ENCODE measurements at regions not wholly inside any gene's neighbourhood (a gene's known extent, or its start where the extent isn't known, plus 50 kb on each side); places are given as distances from the start of the nearest gene placed in this dataset.

GRCh38 chr5:174354571-174354970 lies 309.1 kb downstream of the NSG2 start:
- H3K27ac ChIP-seq: no peak overlapping the region
- H3K36me3 ChIP-seq: no peaks in the 10 kb centered on the region
- TF ChIP-seq POLR2AphosphoS5 (IDR thresholded peaks at IDR 0.05; ENCODE audit: insufficient read depth in 1 of 2, low read depth in 1 of 2) (no peak), CTCF (IDR thresholded peaks at IDR 0.05) (no peak), POLR2A (IDR thresholded peaks at IDR 0.05) (no peak)
- no peaks in the 10 kb centered on the region for H3K4me1 ChIP-seq
- no peaks in the 10 kb centered on the region for H3K9me3 ChIP-seq
- no peak for DNase-seq (ENCODE audit: extremely low spot score in 2 of 2)
- H3K4me3 ChIP-seq: no peak overlapping the region
- no peaks in the 10 kb centered on the region for H3K27me3 ChIP-seq
- intact Hi-C loops (cut with DNase I): no loop called here

- intact Hi-C loops (cut with DNase I): no loop called here
Observed at GRCh38 chr5:174355208-174355612, 309.7 kb downstream of the NSG2 start.

GRCh38 chr5:174355995-174356394 lies 310.5 kb downstream of the NSG2 start:
- no peak overlapping the region for H3K27ac ChIP-seq
- no peaks in the 10 kb centered on the region for H3K36me3 ChIP-seq
- no peaks in the 10 kb centered on the region for H3K4me1 ChIP-seq
- no peaks in the 10 kb centered on the region for H3K9me3 ChIP-seq
- no peak overlapping the region for H3K4me3 ChIP-seq
- DNase-seq (ENCODE audit: extremely low spot score in 2 of 2): no peak
- intact Hi-C loops (cut with DNase I): no loop called here
- no peaks in the 10 kb centered on the region for H3K27me3 ChIP-seq
- TF ChIP-seq POLR2A (IDR thresholded peaks at IDR 0.05) (no peak), POLR2AphosphoS5 (IDR thresholded peaks at IDR 0.05; ENCODE audit: insufficient read depth in 1 of 2, low read depth in 1 of 2) (no peak), CTCF (IDR thresholded peaks at IDR 0.05) (no peak)

More at GRCh38 chr5:174355208-174355612, 309.7 kb downstream of the NSG2 start:
- TF ChIP-seq CTCF (IDR thresholded peaks at IDR 0.05): no peak
- peak in 1 of 2 donors; percentile 35 for TF ChIP-seq POLR2AphosphoS5 (IDR thresholded peaks at IDR 0.05; ENCODE audit: insufficient read depth in 1 of 2, low read depth in 1 of 2)
- no peak for TF ChIP-seq POLR2A (IDR thresholded peaks at IDR 0.05)
- no peaks in the 10 kb centered on the region for H3K9me3 ChIP-seq
- DNase-seq (ENCODE audit: extremely low spot score in 2 of 2): no peak
- H3K27ac ChIP-seq: no peak overlapping the region
- no peaks in the 10 kb centered on the region for H3K36me3 ChIP-seq
- no peak overlapping the region for H3K4me3 ChIP-seq
- no peaks in the 10 kb centered on the region for H3K27me3 ChIP-seq
- H3K4me1 ChIP-seq: no peaks in the 10 kb centered on the region

GRCh38 chr5:174356536-174356935 lies 311.0 kb downstream of the NSG2 start:
- TF ChIP-seq POLR2AphosphoS5 (IDR thresholded peaks at IDR 0.05; ENCODE audit: insufficient read depth in 1 of 2, low read depth in 1 of 2) (no peak), CTCF (IDR thresholded peaks at IDR 0.05) (no peak), POLR2A (IDR thresholded peaks at IDR 0.05) (no peak)
- no peak for DNase-seq (ENCODE audit: extremely low spot score in 2 of 2)
- Histone ChIP-seq H3K36me3 (no peaks in the 10 kb centered on the region), H3K27ac (no peak overlapping the region), H3K4me3 (no peak overlapping the region), H3K4me1 (no peaks in the 10 kb centered on the region), H3K9me3 (no peaks in the 10 kb centered on the region), H3K27me3 (no peaks in the 10 kb centered on the region)
- intact Hi-C loops (cut with DNase I): no loop called here

DNA sequence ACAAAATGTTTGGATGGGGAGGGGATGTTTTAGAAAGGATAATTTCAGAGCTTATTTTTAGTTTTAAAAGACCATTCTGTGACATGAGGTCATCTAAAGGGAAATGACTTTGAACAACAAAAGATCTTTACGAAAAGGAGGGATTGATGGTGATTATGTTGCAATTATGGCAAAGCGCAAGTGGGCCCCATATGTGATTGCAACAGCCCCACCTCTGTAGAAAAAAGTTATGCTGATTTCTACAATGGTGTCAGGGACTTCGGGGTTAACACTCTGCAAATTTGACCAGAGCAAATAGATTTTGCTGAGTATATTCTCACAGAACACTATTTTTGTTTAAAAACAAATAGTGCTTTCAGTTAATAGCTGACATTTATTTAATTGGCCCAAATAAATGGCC lies 312.8 kb downstream of the NSG2 start:
- Histone ChIP-seq H3K27ac (no peak overlapping the region), H3K36me3 (no peaks in the 10 kb centered on the region), H3K4me1 (no peaks in the 10 kb centered on the region), H3K4me3 (no peak overlapping the region), H3K9me3 (no peaks in the 10 kb centered on the region), H3K27me3 (no peaks in the 10 kb centered on the region)
- no peak for TF ChIP-seq CTCF (IDR thresholded peaks at IDR 0.05)
- no peak for TF ChIP-seq POLR2A (IDR thresholded peaks at IDR 0.05)
- no peak for TF ChIP-seq POLR2AphosphoS5 (IDR thresholded peaks at IDR 0.05; ENCODE audit: insufficient read depth in 1 of 2, low read depth in 1 of 2)
- intact Hi-C loops (cut with DNase I): no loop called here
- DNase-seq (ENCODE audit: extremely low spot score in 2 of 2): no peak
